ENCODE measurements at regions not wholly inside any gene's neighbourhood (a gene's known extent, or its start where the extent isn't known, plus 50 kb on each side); places are given as distances from the start of the nearest gene placed in this dataset.
"Not testable (repeated sequence)": the region's sequence is repeated elsewhere in the genome, so short reads cannot be mapped to it uniquely, and the experiment has no call there.

GRCh38 chr7:128564123-128564700 lies 87.7 kb downstream of the METTL2B start:
- TF ChIP-seq EZH2 (IDR thresholded peaks at IDR 0.05; ENCODE audit: borderline replicate concordance, insufficient read depth, low read depth, low read length, poor library complexity, severe bottlenecking); CTCF (IDR thresholded peaks at IDR 0.05): not testable (repeated sequence)
